Kidney epithelial cell (primary cell): ENCODE measurements at regions not wholly inside any gene's neighbourhood (a gene's known extent, or its start where the extent isn't known, plus 50 kb on each side); places are given as distances from the start of the nearest gene placed in this dataset.
"Not testable (repeated sequence)": the region's sequence is repeated elsewhere in the genome, so short reads cannot be mapped to it uniquely, and the experiment has no call there.

Source experiments
- DNase-seq: peaks from one replicate; pipeline ENCODE4 v3.0.0-alpha.2; 2010; ENCODE audit warnings: low read depth
- H3K27me3 ChIP-seq: 2 replicates; pipeline ENCODE4 v1.6.0; 2011; ENCODE audit warnings: low read length; ENCODE audit not compliant: control insufficient read depth, insufficient read depth
- H3K36me3 ChIP-seq: 2 replicates; pipeline ENCODE4 v1.5.1; 2011; ENCODE audit warnings: low read length; ENCODE audit not compliant: control insufficient read depth, insufficient read depth
- H3K4me3 ChIP-seq: 2 replicates; pipeline ENCODE4 v1.5.1; 2011; ENCODE audit warnings: low read depth, mild to moderate bottlenecking, control low read depth, low read length
- CTCF ChIP-seq: IDR thresholded peaks from 2 replicates; pipeline ENCODE4 v1.5.1; 2011; ENCODE audit warnings: mild to moderate bottlenecking, moderate library complexity, low read length, control low read depth, inconsistent platforms; ENCODE audit not compliant: insufficient read depth, poor library complexity, severe bottlenecking

GRCh38 chr13:30520571-30520970 is 54.8 kb upstream of the HMGB1 start:
- Histone ChIP-seq H3K36me3 (no peaks in the 10 kb centered on the region), H3K27me3 (no peaks in the 10 kb centered on the region), H3K4me3 (no peak overlapping the region)
- TF ChIP-seq CTCF: no peak
- DNase-seq: no peak

- no peak overlapping the region for H3K4me3 ChIP-seq
- no peak for TF ChIP-seq CTCF
Measured at GRCh38 chr13:30523211-30523610, 57.5 kb upstream of the HMGB1 start.

GRCh38 chr13:30523817-30524216 is 58.1 kb upstream of the HMGB1 start:
- not testable (repeated sequence) for H3K27me3 ChIP-seq, DNase-seq, H3K4me3 ChIP-seq, H3K36me3 ChIP-seq

More at GRCh38 chr13:30523211-30523610, 57.5 kb upstream of the HMGB1 start:
- no peaks in the 10 kb centered on the region for H3K27me3 ChIP-seq
- no peaks in the 10 kb centered on the region for H3K36me3 ChIP-seq
- no peak for DNase-seq

- H3K27me3 ChIP-seq, DNase-seq, H3K36me3 ChIP-seq, H3K4me3 ChIP-seq: not testable (repeated sequence)
Measured at GRCh38 chr13:30525212-30525611, 59.5 kb upstream of the HMGB1 start.

- H3K4me3 ChIP-seq: no peak overlapping the region
- H3K36me3 ChIP-seq: no peaks in the 10 kb centered on the region
- DNase-seq: no peak
- H3K27me3 ChIP-seq: no peaks in the 10 kb centered on the region
- TF ChIP-seq CTCF: no peak
Measured at GRCh38 chr13:30526612-30527495, 61.1 kb upstream of the HMGB1 start.

GRCh38 chr13:30529085-30529834 is 63.5 kb upstream of the HMGB1 start:
- H3K36me3 ChIP-seq: no peaks in the 10 kb centered on the region
- TF ChIP-seq CTCF: no peak
- DNase-seq: no peak
- no peaks in the 10 kb centered on the region for H3K27me3 ChIP-seq
- no peak overlapping the region for H3K4me3 ChIP-seq

GRCh38 chr13:30535046-30535445 is 69.3 kb upstream of the HMGB1 start:
- H3K27me3 ChIP-seq: no peaks in the 10 kb centered on the region
- no peaks in the 10 kb centered on the region for H3K36me3 ChIP-seq
- H3K4me3 ChIP-seq: no peak overlapping the region
- no peak for TF ChIP-seq CTCF
- no peak for DNase-seq
